Psoas muscle (tissue), 7 donors: ENCODE measurements at regions not wholly inside any gene's neighbourhood (a gene's known extent, or its start where the extent isn't known, plus 50 kb on each side); places are given as distances from the start of the nearest gene placed in this dataset.

Experiments used
- ATAC-seq, 4 donors: fragments of 200-7000 bp; cut with Tn5 transposase; one replicate each; pipeline ENCODE4 v1.9.1; 2020; ENCODE audit warnings: moderate library complexity in 3 of 4, mild to moderate bottlenecking in 2 of 4
- DNase-seq, 2 donors: peaks; one replicate each; pipeline ENCODE4 v3.0.0-alpha.2; 2020
- H3K27ac ChIP-seq: fragments of 200-600 bp; one replicate; pipeline ENCODE4 v1.8.0; 2022
- H3K27me3 ChIP-seq, 3 donors: fragments of 200-600 bp in 1 of 3; one replicate each; pipeline versions ENCODE4 v1.6.1 to v1.8.0; 2013 to 2022; ENCODE audit warnings: low read length in 2 of 3, mild to moderate bottlenecking in 2 of 3, moderate library complexity in 1 of 3; ENCODE audit not compliant: insufficient read depth in 3 of 3
- H3K36me3 ChIP-seq, 2 donors: fragments of 200-600 bp in 1 of 2; one replicate each; pipeline versions ENCODE4 v1.6.1 to v1.8.0; 2013 to 2022; ENCODE audit warnings: low read depth in 1 of 2, mild to moderate bottlenecking in 1 of 2, moderate library complexity in 1 of 2; ENCODE audit not compliant: insufficient read depth in 1 of 2
- H3K4me1 ChIP-seq: fragments of 200-600 bp; one replicate; pipeline ENCODE4 v1.8.0; 2022
- H3K4me3 ChIP-seq: fragments of 200-600 bp; one replicate; pipeline ENCODE4 v1.8.0; 2022; ENCODE audit warnings: mild to moderate bottlenecking
- H3K9me3 ChIP-seq: fragments of 200-600 bp; one replicate; pipeline ENCODE4 v1.8.0; 2022
- CTCF ChIP-seq: fragments of 200-600 bp; IDR thresholded peaks from one replicate; pipeline ENCODE4 v1.8.0; 2022; ENCODE audit warnings: antibody characterized with exemption
- WGBS, 3 donors: extraction: QIAGEN DNeasy Blood & Tissue Kit; methylation state at CpG; one replicate each; pipeline versions ENCODE4 v1.1.6 to v1.1.7; 2013; 5-methylcytosine and 5-hydroxymethylcytosine counted together
- intact Hi-C, 2 donors: fragments of 100-400 bp; cut with DNase I; formaldehyde crosslinking; loops; one replicate each; pipeline versions ENCODE4 v1.11.0 to v1.14.2; 2022
- donor health status: healthy with polysubstance abuse.
- donor health status: DM: no; HTN: no; CAD: no; lungs with moderate emphysema.
- donor health status: Bipolar disorder and iron deficiency.
- donor health status: healthy.
- donor health status: DM: yes; HTN: yes; CAD: no.
- donor health status: DM: no; HTN: no; CAD: no.
- donor health status: DM: yes; HTN: yes; CAD: no.

GRCh38 chr1:31127266-31127665 is 61.7 kb upstream of the PUM1 start:
- no peak for ATAC-seq
- WGBS, 3 donors: 54 to 67% (median 58%) methylated on average over 7 of the region's 7 CpGs

GRCh38 chr1:31122741-31123140 is 57.2 kb upstream of the PUM1 start:
- WGBS, 3 donors: 55 to 67% (median 61%) methylated on average over 8 of the region's 8 CpGs
- no peak for DNase-seq
- H3K4me1 ChIP-seq: peaks cover 4% of the 10 kb centered on the region
- TF ChIP-seq CTCF: no peak
- intact Hi-C loops: no loop called here
- H3K27ac ChIP-seq: no peak overlapping the region
- no peaks in the 10 kb centered on the region for H3K36me3 ChIP-seq
- no peaks in the 10 kb centered on the region for H3K27me3 ChIP-seq
- no peak for ATAC-seq
- no peak overlapping the region for H3K4me3 ChIP-seq
- no peaks in the 10 kb centered on the region for H3K9me3 ChIP-seq

More at GRCh38 chr1:31127266-31127665, 61.7 kb upstream of the PUM1 start:
- DNase-seq: no peak
- H3K27ac ChIP-seq: no peak overlapping the region
- no peaks in the 10 kb centered on the region for H3K9me3 ChIP-seq
- no peak for TF ChIP-seq CTCF
- H3K4me1 ChIP-seq: no peaks in the 10 kb centered on the region
- no peak overlapping the region for H3K4me3 ChIP-seq
- H3K36me3 ChIP-seq: no peaks in the 10 kb centered on the region
- intact Hi-C loops: no loop called here
- no peaks in the 10 kb centered on the region for H3K27me3 ChIP-seq

GRCh38 chr1:31122101-31122735 is 56.7 kb upstream of the PUM1 start:
- no peaks in the 10 kb centered on the region for H3K27me3 ChIP-seq
- H3K27ac ChIP-seq: no peak overlapping the region
- 43 to 49% (median 48%) methylated on average over 6 of the region's 6 CpGs for WGBS, 3 donors
- intact Hi-C loops: no loop called here
- H3K9me3 ChIP-seq: no peaks in the 10 kb centered on the region
- TF ChIP-seq CTCF: no peak
- ATAC-seq (no peak), DNase-seq (no peak)
- H3K36me3 ChIP-seq: no peaks in the 10 kb centered on the region
- peaks cover 4% of the 10 kb centered on the region for H3K4me1 ChIP-seq
- H3K4me3 ChIP-seq: no peak overlapping the region

GRCh38 chr1:31120783-31121180 is 55.3 kb upstream of the PUM1 start:
- WGBS, 3 donors: 89 to 93% (median 93%) methylated on average over 3 of the region's 3 CpGs
- Histone ChIP-seq H3K27me3 (no peaks in the 10 kb centered on the region), H3K4me3 (no peak overlapping the region), H3K27ac (no peak overlapping the region), H3K4me1 (peaks cover 4% of the 10 kb centered on the region), H3K9me3 (no peaks in the 10 kb centered on the region), H3K36me3 (no peaks in the 10 kb centered on the region)
- DNase-seq: no peak
- no peak for TF ChIP-seq CTCF
- intact Hi-C loops: no loop called here
- peak; percentile 58 to 83 (median 74) for ATAC-seq

- intact Hi-C loops: no loop called here
- DNase-seq (no peak), ATAC-seq (no peak)
- no peaks in the 10 kb centered on the region for H3K9me3 ChIP-seq
- H3K27me3 ChIP-seq: no peaks in the 10 kb centered on the region
- peaks cover 4% of the 10 kb centered on the region for H3K4me1 ChIP-seq
- no peak for TF ChIP-seq CTCF
- H3K36me3 ChIP-seq: no peaks in the 10 kb centered on the region
- no peak overlapping the region for H3K4me3 ChIP-seq
- H3K27ac ChIP-seq: no peak overlapping the region
Observed at GRCh38 chr1:31116022-31116421, 50.5 kb upstream of the PUM1 start.
